WI38 (cell line): ENCODE measurements at regions not wholly inside any gene's neighbourhood (a gene's known extent, or its start where the extent isn't known, plus 50 kb on each side); places are given as distances from the start of the nearest gene placed in this dataset.

Experiments used
- H3K4me3 ChIP-seq: 2 replicates; pipeline ENCODE4 v1.5.1; 2011; ENCODE audit warnings: low read depth, mild to moderate bottlenecking, control low read depth, low read length
- CTCF ChIP-seq: IDR thresholded peaks from 2 replicates; pipeline ENCODE4 v1.5.1; 2012; ENCODE audit warnings: low read depth, mild to moderate bottlenecking, control low read depth, low read length

GRCh38 chr10:10417671-10418070, 600.0 kb upstream of the CELF2 start:
- no peak for TF ChIP-seq CTCF
- no peak overlapping the region for H3K4me3 ChIP-seq

GRCh38 chr10:10418387-10418786, 599.3 kb upstream of the CELF2 start:
- TF ChIP-seq CTCF, result no peak
- no peak overlapping the region for H3K4me3 ChIP-seq

- no peak for TF ChIP-seq CTCF
- H3K4me3 ChIP-seq, result no peak overlapping the region
These were observed 596.6 kb upstream of the CELF2 start for GRCh38 chr10:10421071-10421470.

GRCh38 chr10:10431422-10432066, 586.1 kb upstream of the CELF2 start:
- no peak overlapping the region for H3K4me3 ChIP-seq

GRCh38 chr10:10432296-10433035, 585.2 kb upstream of the CELF2 start:
- no peak overlapping the region for H3K4me3 ChIP-seq

More at GRCh38 chr10:10431422-10432066, 586.1 kb upstream of the CELF2 start:
- TF ChIP-seq CTCF, result no peak

GRCh38 chr10:10434312-10434711, 583.4 kb upstream of the CELF2 start:
- H3K4me3 ChIP-seq, result no peak overlapping the region
- no peak for TF ChIP-seq CTCF

More at GRCh38 chr10:10432296-10433035, 585.2 kb upstream of the CELF2 start:
- TF ChIP-seq CTCF, result no peak

- TF ChIP-seq CTCF, result no peak
- H3K4me3 ChIP-seq, result no peak overlapping the region
These were observed 579.8 kb upstream of the CELF2 start for GRCh38 chr10:10437886-10438285.
